K562 (cell line): ENCODE measurements at regions not wholly inside any gene's neighbourhood (a gene's known extent, or its start where the extent isn't known, plus 50 kb on each side); places are given as distances from the start of the nearest gene placed in this dataset.
A peak's percentile ranks its signal among the peaks of the same experiment; 100 is the strongest.

Experiments
- ADNP ChIP-seq: fragments of 200-800 bp; sonication (Bioruptor generic); IDR thresholded peaks from 2 replicates; pipeline ENCODE4 v1.6.1; 2016; ENCODE audit warnings: missing genetic modification characterization, missing compliant biosample characterization
- CC2D1A ChIP-seq: fragments of 450-650 bp; IDR thresholded peaks from 2 replicates; pipeline ENCODE4 v1.6.1; 2017; ENCODE audit warnings: mild to moderate bottlenecking
- ESRRA ChIP-seq: fragments of 450-650 bp; IDR thresholded peaks from 2 replicates; pipeline ENCODE4 v1.6.1; 2014; ENCODE audit warnings: low read depth, mild to moderate bottlenecking, moderate library complexity, borderline replicate concordance
- HMGXB4 ChIP-seq: sonication (generic); formaldehyde crosslinking; IDR thresholded peaks from 2 replicates; pipeline ENCODE4 v1.8.1; 2023; ENCODE audit warnings: mild to moderate bottlenecking, missing genetic modification reagents
- MCM2 ChIP-seq: fragments of 450-650 bp; IDR thresholded peaks from 2 replicates; pipeline ENCODE4 v1.6.1; 2017; ENCODE audit warnings: low read depth, mild to moderate bottlenecking
- PHTF2 ChIP-seq: fragments of 250-450 bp; sonication (Bioruptor Pico); IDR thresholded peaks from 2 replicates; pipeline ENCODE4 v1.5.0; 2021; ENCODE audit warnings: mild to moderate bottlenecking
- PTTG1 ChIP-seq: fragments of 450-650 bp; IDR thresholded peaks from 2 replicates; pipeline ENCODE4 v1.6.1; 2016; ENCODE audit warnings: low read depth, mild to moderate bottlenecking, missing genetic modification characterization, missing compliant biosample characterization
- SFPQ ChIP-seq: fragments of 200-400 bp; formaldehyde crosslinking; IDR thresholded peaks from 2 replicates; pipeline ENCODE4 v1.6.1; 2017; ENCODE audit warnings: mild to moderate bottlenecking, low read depth, low read length, moderate library complexity
- ZBTB40 ChIP-seq, 2 experiments: fragments of 450-650 bp in 1 of 2; sonication (generic) in 1 of 2; formaldehyde crosslinking in 1 of 2; IDR thresholded peaks; 2 replicates each; pipeline versions ENCODE4 v1.7.1 to v1.9.0; 2016 to 2022; ENCODE audit warnings: inconsistent platforms in 1 of 2, mild to moderate bottlenecking in 1 of 2, missing genetic modification reagents in 1 of 2
- ZKSCAN3 ChIP-seq: fragments of 250-450 bp; sonication (Bioruptor Pico); IDR thresholded peaks from 2 replicates; pipeline ENCODE4 v1.4.0; 2020
- ZNF586 ChIP-seq: fragments of 450-650 bp; formaldehyde crosslinking; conservative IDR thresholded peaks from 2 replicates; pipeline ENCODE4 v1.4.0; 2020; ENCODE audit warnings: mild to moderate bottlenecking, moderate library complexity
- ZNF639 ChIP-seq, 2 experiments: fragments of 200-800 bp in 1 of 2; sonication (Bioruptor generic) in 1 of 2; sonication (generic) in 1 of 2; formaldehyde crosslinking in 1 of 2; IDR thresholded peaks in 1 of 2; conservative IDR thresholded peaks in 1 of 2; 2 replicates each; pipeline versions ENCODE4 v1.5.0 to v1.6.1; 2016 to 2020; ENCODE audit warnings: missing compliant biosample characterization in 1 of 2, missing genetic modification characterization in 1 of 2, missing genetic modification reagents in 1 of 2

GRCh38 chr14:106417224-106418049 lies 891.1 kb downstream of the TMEM121 start (continued):
- TF ChIP-seq ZBTB40 (IDR thresholded peaks at IDR 0.05) (no peak), ZBTB40 (CRISPR knock-in tag; IDR thresholded peaks at IDR 0.05) (no peak), ZKSCAN3 (CRISPR knock-in tag) (no peak), CC2D1A (peak; percentile 54; the same call in 1 of the 2 replicates), HMGXB4 (CRISPR knock-in tag) (0 out of 2 replicates have a peak, but pooled peaks have one; percentile 42), MCM2 (no peak), ESRRA (no peak), ZNF639 (CRISPR knock-in tag; conservative IDR thresholded peaks at IDR 0.05 in 1 of 2, IDR thresholded peaks at IDR 0.05 in 1 of 2) (no peak), ZNF586 (no peak), ADNP (tag) (no peak), PHTF2 (CRISPR knock-in tag) (no peak), SFPQ (no peak), PTTG1 (tag) (no peak)
